Spleen (tissue), 11 donors: ENCODE measurements at regions not wholly inside any gene's neighbourhood (a gene's known extent, or its start where the extent isn't known, plus 50 kb on each side); places are given as distances from the start of the nearest gene placed in this dataset.

Source experiments
- DNase-seq: peaks from one replicate; pipeline ENCODE4 v3.0.0-alpha.2; 2020
- H3K27ac ChIP-seq, 8 donors: fragments of 200-600 bp; sonication (generic) in 7 of 8; 1 replicate in 4 of 8; 2 replicates in 4 of 8; pipeline versions ENCODE4 v1.5.0 to v1.8.0; 2016 to 2021; ENCODE audit warnings: inconsistent platforms in 4 of 8, mild to moderate bottlenecking in 4 of 8, moderate library complexity in 1 of 8
- H3K27me3 ChIP-seq, 7 donors: fragments of 200-600 bp; sonication (generic) in 6 of 7; replicated peaks in 1 of 7; 1 replicate in 4 of 7; 2 replicates in 3 of 7; pipeline versions ENCODE4 v1.5.0 to v1.8.0; 2016 to 2021; ENCODE audit warnings: inconsistent platforms in 3 of 7, mild to moderate bottlenecking in 1 of 7
- H3K36me3 ChIP-seq, 6 donors: fragments of 200-600 bp; sonication (generic) in 5 of 6; 1 replicate in 4 of 6; 2 replicates in 2 of 6; pipeline versions ENCODE4 v1.5.0 to v1.8.0; 2016 to 2021; ENCODE audit warnings: inconsistent platforms in 2 of 6
- H3K4me1 ChIP-seq, 6 donors: fragments of 200-600 bp; sonication (generic) in 5 of 6; 1 replicate in 3 of 6; 2 replicates in 3 of 6; pipeline versions ENCODE4 v1.5.0 to v1.8.0; 2016 to 2021; ENCODE audit warnings: inconsistent platforms in 3 of 6
- H3K4me3 ChIP-seq, 8 donors: fragments of 200-600 bp; sonication (generic) in 7 of 8; 1 replicate in 4 of 8; 2 replicates in 4 of 8; pipeline versions ENCODE4 v1.5.0 to v1.8.0; 2016 to 2021; ENCODE audit warnings: inconsistent platforms in 4 of 8, mild to moderate bottlenecking in 4 of 8, moderate library complexity in 2 of 8
- H3K9me3 ChIP-seq, 8 donors: fragments of 200-600 bp; sonication (generic) in 7 of 8; 1 replicate in 4 of 8; 2 replicates in 4 of 8; pipeline versions ENCODE4 v1.5.0 to v1.8.0; 2016 to 2021; ENCODE audit warnings: inconsistent platforms in 4 of 8
- POLR2A ChIP-seq, 3 donors: fragments of 450-650 bp; IDR thresholded peaks; one replicate each; pipeline ENCODE4 v1.5.1; 2017; ENCODE audit warnings: antibody characterized with exemption in 3 of 3, mild to moderate bottlenecking in 1 of 3
- POLR2AphosphoS5 ChIP-seq, 3 donors: sonication (generic); formaldehyde crosslinking; IDR thresholded peaks; one replicate each; pipeline ENCODE4 v1.5.1; 2017; ENCODE audit warnings: antibody characterized with exemption in 3 of 3
- whole genome bisulfite sequencing, 5 donors: extraction: QIAGEN DNeasy Blood & Tissue Kit in 3 of 5; methylation state at CpG; one replicate each; pipeline versions ENCODE4 v1.1.5 to v1.1.7; 2013 to 2018; 5-methylcytosine and 5-hydroxymethylcytosine counted together
- intact Hi-C: fragments of 100-400 bp; cut with DNase I; formaldehyde crosslinking; loops from one replicate; pipeline ENCODE4 v1.15.0; 2023; ENCODE audit warnings: low total_unique reads
- TF ChIP-seq, protein P1 (sequence below), 11 experiments: fragments of 200-600 bp in 7 of 11; fragments of 450-650 bp in 4 of 11; sonication (generic) in 4 of 11; IDR thresholded peaks in 8 of 11; conservative IDR thresholded peaks in 3 of 11; 1 replicate in 7 of 11; 2 replicates in 4 of 11; pipeline versions ENCODE4 v1.4.0 to v1.8.0; 2016 to 2021; ENCODE audit warnings: antibody characterized with exemption in 11 of 11, inconsistent platforms in 4 of 11, mild to moderate bottlenecking in 1 of 11
- donor health status: healthy with polysubstance abuse.
- donor health status: DM: no; HTN: no; CAD: no; lungs with moderate emphysema.
- donor health status: DM: no; HTN: no; CAD: no.
- donor health status: Bipolar disorder and iron deficiency.
- donor health status: healthy.
- donor health status: DM: no; HTN: no; CAD: no.
- donor health status: DM: yes; HTN: yes; CAD: no.

DNA sequence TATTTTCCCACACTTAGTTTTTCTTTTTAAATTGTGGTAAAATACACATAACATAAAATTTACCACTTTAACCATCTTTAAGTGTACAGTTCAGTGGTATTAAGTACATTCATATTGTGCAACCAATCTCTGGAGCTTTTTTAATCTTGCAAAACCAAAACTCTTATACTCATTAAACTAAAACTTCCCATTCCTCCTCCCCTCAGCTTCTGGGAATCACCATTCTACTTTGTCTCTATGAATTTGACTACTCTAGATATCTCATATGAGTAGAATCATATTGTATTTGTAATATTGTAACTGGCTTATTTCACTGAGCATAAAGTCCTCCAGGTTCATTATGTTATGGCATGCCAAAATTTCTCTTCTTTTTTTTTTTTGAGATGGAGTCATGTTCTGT is 86.4 kb upstream of the JAZF1 start:
- Histone ChIP-seq H3K4me3 (no peak overlapping the region), H3K36me3 (no peaks in the 10 kb centered on the region), H3K9me3 (no peaks in the 10 kb centered on the region), H3K4me1 (peaks cover 0 to 12% (median 0%) of the 10 kb centered on the region in 6 donors), H3K27me3 (no peaks in the 10 kb centered on the region), H3K27ac (no peak overlapping the region)
- no peak for DNase-seq
- no peak for TF ChIP-seq POLR2A (IDR thresholded peaks at IDR 0.05)
- TF ChIP-seq, protein P1, sequence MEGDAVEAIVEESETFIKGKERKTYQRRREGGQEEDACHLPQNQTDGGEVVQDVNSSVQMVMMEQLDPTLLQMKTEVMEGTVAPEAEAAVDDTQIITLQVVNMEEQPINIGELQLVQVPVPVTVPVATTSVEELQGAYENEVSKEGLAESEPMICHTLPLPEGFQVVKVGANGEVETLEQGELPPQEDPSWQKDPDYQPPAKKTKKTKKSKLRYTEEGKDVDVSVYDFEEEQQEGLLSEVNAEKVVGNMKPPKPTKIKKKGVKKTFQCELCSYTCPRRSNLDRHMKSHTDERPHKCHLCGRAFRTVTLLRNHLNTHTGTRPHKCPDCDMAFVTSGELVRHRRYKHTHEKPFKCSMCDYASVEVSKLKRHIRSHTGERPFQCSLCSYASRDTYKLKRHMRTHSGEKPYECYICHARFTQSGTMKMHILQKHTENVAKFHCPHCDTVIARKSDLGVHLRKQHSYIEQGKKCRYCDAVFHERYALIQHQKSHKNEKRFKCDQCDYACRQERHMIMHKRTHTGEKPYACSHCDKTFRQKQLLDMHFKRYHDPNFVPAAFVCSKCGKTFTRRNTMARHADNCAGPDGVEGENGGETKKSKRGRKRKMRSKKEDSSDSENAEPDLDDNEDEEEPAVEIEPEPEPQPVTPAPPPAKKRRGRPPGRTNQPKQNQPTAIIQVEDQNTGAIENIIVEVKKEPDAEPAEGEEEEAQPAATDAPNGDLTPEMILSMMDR (IDR thresholded peaks at IDR 0.05 in 8 of 11, conservative IDR thresholded peaks at IDR 0.05 in 3 of 11), result no peak
- no peak for TF ChIP-seq POLR2AphosphoS5 (IDR thresholded peaks at IDR 0.05)
- intact Hi-C loops, result no loop called here

- WGBS, 5 donors, result 17 to 38% (median 21%) methylated on average over 1 of the region's 1 CpG
- H3K27me3 ChIP-seq, result no peaks in the 10 kb centered on the region
- intact Hi-C loops, result no loop called here
- peaks cover 0 to 23% (median 7%) of the 10 kb centered on the region in 6 donors for H3K4me1 ChIP-seq
- no peak overlapping the region for H3K4me3 ChIP-seq
- H3K36me3 ChIP-seq, result no peaks in the 10 kb centered on the region
- TF ChIP-seq POLR2AphosphoS5 (IDR thresholded peaks at IDR 0.05), result no peak
- TF ChIP-seq, protein P1 (IDR thresholded peaks at IDR 0.05 in 8 of 11, conservative IDR thresholded peaks at IDR 0.05 in 3 of 11), result no peak
- no peak for TF ChIP-seq POLR2A (IDR thresholded peaks at IDR 0.05)
- H3K9me3 ChIP-seq, result peaks cover 0 to 5% (median 0%) of the 10 kb centered on the region in 8 donors
- no peak for DNase-seq
- H3K27ac ChIP-seq, result no peak overlapping the region
Measured at GRCh38 chr7:28269700-28270361, 89.2 kb upstream of the JAZF1 start.

DNA sequence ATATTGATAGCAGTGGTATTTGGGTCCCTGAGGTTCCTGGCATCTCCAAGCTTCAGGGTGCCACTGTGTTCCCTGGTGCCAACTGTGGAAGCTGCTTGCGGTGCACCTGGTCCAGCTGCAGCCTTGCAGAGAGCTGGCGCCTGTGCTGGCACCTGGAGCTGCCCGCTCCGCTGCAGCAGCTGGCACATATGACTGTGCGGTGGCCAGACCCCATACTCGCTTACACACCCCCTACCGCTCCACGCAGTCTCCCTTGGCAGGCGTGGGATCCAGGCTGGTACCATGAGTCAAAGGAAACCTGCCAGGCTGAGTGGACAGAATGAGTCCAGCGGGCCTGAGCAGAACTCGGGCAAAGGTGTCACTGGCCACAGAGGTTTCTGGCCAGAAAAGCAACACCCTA is 89.9 kb upstream of the JAZF1 start:
- no peak overlapping the region for H3K27ac ChIP-seq
- no peaks in the 10 kb centered on the region for H3K36me3 ChIP-seq
- no peak overlapping the region for H3K4me3 ChIP-seq
- no peaks in the 10 kb centered on the region for H3K27me3 ChIP-seq
- DNase-seq, result no peak
- intact Hi-C loops, result no loop called here
- 89 to 99% (median 96%) methylated on average over 10 to 11 of the region's 11 CpGs for WGBS, 5 donors
- peaks cover 0 to 5% (median 0%) of the 10 kb centered on the region in 8 donors for H3K9me3 ChIP-seq
- TF ChIP-seq POLR2A (IDR thresholded peaks at IDR 0.05) (no peak), POLR2AphosphoS5 (IDR thresholded peaks at IDR 0.05) (no peak)
- TF ChIP-seq, protein P1 (IDR thresholded peaks at IDR 0.05 in 8 of 11, conservative IDR thresholded peaks at IDR 0.05 in 3 of 11), result no peak
- peaks cover 0 to 23% (median 7%) of the 10 kb centered on the region in 6 donors for H3K4me1 ChIP-seq

GRCh38 chr7:28272461-28272877 is 91.9 kb upstream of the JAZF1 start:
- TF ChIP-seq POLR2AphosphoS5 (IDR thresholded peaks at IDR 0.05), result no peak
- TF ChIP-seq, protein P1 (IDR thresholded peaks at IDR 0.05 in 8 of 11, conservative IDR thresholded peaks at IDR 0.05 in 3 of 11), result peak; percentile 43 to 74 (median 63)
- TF ChIP-seq POLR2A (IDR thresholded peaks at IDR 0.05), result no peak
- Histone ChIP-seq H3K4me1 (peaks cover 0 to 23% (median 7%) of the 10 kb centered on the region in 6 donors), H3K27me3 (no peaks in the 10 kb centered on the region), H3K36me3 (no peaks in the 10 kb centered on the region), H3K4me3 (peak overlapping the region in 2 of 8 donors; percentile 7 to 33), H3K9me3 (peaks cover 0 to 5% (median 0%) of the 10 kb centered on the region in 8 donors), H3K27ac (no peak overlapping the region)
- 3 to 10% (median 8%) methylated on average over 9 of the region's 9 CpGs for WGBS, 5 donors
- no peak for DNase-seq
- intact Hi-C loops, result no loop called here
